Embryonic facial prominence (tissue), 1 donor: ENCODE measurements at regions not wholly inside any gene's neighbourhood (a gene's known extent, or its start where the extent isn't known, plus 50 kb on each side); places are given as distances from the start of the nearest gene placed in this dataset.
"Not testable (repeated sequence)": the region's sequence is repeated elsewhere in the genome, so short reads cannot be mapped to it uniquely, and the experiment has no call there.

Source experiments
- DNase-seq: peaks from one replicate; pipeline ENCODE4 v3.0.0-alpha.2; 2016; ENCODE audit errors: extremely low spot score

DNA sequence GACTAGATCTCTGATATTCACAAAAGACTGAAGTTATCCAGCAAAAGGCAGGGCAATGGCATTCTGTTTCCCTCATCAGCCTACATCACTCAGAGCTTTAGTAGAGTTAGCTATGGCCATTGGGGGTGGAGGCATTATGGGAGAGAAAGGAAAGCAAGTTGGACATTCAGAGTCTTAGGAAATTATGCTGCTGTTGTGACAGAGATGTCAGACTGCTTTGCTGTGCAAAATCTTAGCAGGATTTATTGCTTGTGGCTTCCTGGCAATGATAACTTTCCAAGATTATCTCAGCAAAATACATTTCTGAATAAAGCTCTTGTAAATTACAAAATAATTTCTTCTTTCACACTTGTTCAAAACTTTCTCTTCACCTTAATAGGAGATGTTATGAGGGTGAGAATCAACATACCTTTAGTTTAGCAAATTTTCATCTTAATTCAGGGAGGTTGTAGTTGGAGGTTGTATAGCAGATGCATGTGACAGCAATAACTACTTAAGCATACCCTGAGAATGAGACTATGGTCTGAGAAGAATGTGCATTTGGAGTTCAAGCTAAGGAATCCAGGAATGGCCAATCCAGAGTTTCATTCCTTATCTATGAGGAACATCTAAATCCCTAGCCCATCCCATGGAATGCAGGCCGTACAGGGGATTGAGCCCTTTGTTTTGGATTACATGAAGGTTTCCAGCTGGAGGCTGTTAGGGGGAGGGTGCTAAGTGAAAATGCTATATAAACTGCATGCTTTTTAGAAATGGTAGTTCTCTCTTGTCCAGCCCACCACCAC is 179.8 kb downstream of the HAO1 start:
- DNase-seq, result no peak

DNA sequence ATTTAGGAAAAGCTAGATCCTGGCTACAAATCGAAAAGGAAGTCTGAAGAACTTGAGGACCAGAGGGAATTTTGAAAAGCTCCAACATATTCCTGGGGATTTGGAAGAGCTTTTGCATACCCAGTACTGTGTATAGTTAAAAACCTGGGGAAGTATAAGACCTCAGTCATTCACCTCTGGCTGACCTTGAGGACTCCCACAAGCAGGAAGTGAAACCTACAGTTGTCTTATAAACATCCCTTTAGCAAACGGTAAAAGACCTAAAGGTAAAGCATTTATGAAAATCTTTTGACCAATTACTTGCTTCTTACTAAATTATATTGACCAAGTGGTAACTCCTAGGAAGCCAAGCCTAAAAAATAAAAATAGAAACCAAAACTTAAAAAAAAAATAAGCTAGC is 175.0 kb downstream of the HAO1 start:
- no peak for DNase-seq

DNA sequence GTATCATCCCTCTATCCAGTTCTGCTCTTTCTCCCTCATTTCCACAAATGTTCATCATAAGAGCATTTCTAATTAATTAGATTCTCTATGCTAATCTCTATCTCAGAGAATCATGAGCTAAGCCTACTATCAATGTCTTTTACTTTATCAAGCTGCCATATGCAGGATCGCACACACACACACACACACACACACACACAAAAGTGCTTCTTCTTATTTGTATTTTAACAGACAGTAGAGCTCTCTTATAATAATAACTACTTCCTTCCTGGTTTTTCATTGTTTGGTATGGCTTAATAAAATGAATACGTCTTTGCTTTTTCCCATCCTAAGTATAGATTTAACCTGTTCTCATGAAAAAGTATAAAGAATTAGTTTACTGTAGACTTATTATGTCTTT is 170.2 kb downstream of the HAO1 start:
- no peak for DNase-seq

DNA sequence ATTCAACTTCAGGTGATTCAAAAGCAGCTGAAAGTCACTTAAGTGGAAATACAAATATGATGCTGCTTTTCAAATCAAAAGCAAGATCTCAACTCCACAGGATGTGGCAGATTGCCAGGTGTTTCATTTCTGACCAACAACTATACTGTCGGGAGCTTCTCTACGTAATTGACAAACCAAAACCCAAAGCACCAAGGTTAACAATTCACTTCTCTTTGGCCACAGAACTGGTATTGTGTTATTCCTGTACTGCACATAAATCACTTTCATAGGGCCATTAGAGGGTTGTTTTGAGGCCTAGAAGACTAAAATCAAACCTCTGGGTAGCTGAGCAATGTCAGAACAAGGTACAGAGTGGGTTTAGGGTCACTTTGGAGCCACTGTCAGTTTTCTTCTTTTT is 169.7 kb downstream of the HAO1 start:
- no peak for DNase-seq

DNA sequence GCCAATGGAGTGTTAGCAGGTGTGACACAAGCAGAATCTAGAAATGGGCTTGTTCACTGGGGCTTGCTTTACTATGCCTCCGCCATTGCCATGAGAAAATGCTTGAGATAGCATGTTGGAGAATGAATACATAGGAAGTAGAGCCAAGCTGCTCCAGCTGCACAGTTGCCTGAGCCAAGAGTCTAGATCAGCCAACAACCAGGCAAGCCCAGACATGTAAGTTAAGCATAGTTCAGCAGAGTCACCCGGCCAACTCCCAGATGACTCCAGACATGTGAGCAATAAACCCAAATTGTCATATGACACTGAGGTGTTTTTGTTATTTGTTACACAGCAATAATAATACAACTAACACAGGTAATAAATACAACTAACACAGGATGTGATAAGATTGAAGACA is 167.9 kb downstream of the HAO1 start:
- DNase-seq, result no peak

DNA sequence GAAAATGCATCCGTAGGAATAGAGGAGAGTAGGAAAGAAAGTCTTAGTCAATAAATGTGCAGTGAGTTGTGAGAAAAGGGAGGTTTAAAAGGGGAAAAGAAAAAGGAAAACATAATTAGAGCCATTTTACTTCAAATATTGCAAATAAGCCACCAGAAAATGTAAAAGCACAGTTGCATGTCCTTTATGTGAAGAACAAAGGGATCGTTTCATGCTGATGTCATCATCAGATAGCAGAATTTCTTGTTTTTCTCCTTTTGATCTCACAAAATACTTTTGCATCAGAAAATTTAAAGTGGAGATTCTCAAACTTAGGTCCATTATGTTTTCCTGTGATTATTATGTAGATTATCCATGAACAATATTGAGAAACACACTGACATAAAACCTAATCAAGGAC is 166.7 kb downstream of the HAO1 start:
- no peak for DNase-seq

DNA sequence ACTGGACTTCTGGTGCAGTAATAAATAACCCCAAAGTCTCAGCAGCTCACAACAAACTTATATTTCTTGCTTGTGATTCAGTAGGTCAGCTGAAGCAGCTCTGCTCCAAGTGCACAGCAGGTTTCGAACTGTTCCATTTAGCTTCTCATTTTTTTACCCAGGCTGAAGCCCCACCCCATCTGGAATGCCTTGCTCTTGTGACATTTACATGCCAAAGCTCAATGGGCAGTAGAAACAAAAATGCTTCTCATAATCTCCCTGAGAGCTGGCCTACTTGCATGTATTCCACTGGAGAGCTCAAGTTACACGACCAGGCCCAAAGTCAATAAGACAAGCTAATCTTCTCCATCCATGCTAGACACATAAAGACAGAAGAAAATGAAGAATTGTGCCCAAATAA is 165.2 kb downstream of the HAO1 start:
- no peak for DNase-seq

DNA sequence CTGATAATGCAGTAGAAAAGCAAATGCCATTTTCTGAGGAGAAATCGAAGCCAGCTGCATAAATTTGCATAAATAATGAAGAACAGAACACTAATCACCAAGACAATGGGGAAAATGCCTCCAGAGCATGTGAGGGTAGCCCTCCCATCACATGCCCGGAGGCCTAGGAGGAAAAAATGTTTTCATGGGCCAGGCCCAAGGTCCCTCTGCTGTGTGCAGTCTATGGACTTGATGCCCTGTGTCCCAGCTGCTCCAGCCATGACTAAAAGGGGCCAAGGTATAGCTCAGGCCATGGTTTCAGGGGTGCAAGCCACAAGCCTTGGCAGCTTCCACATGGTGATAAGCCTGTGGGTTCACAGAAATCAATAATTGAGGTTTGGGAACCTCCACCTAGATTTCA is 164.1 kb downstream of the HAO1 start:
- no peak for DNase-seq

DNA sequence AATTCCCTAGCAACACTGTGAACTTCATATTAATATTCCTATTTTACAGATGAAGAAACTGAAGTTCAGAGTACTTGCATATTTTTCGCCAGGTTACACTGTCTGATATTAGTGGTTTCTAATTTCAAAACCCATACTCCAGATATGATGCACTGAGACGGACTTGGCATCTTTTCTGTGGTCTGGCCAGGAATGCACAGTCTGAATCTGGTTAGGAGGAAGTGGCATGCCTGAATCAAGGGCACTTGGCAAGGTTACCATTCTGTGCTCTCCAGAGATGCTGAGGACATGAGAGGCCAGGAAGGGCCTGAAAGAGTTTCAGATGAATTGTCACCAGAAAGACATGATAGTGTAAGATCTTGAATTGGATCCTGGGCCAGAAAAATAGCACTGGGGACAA is 150.1 kb downstream of the HAO1 start:
- DNase-seq, result no peak

DNA sequence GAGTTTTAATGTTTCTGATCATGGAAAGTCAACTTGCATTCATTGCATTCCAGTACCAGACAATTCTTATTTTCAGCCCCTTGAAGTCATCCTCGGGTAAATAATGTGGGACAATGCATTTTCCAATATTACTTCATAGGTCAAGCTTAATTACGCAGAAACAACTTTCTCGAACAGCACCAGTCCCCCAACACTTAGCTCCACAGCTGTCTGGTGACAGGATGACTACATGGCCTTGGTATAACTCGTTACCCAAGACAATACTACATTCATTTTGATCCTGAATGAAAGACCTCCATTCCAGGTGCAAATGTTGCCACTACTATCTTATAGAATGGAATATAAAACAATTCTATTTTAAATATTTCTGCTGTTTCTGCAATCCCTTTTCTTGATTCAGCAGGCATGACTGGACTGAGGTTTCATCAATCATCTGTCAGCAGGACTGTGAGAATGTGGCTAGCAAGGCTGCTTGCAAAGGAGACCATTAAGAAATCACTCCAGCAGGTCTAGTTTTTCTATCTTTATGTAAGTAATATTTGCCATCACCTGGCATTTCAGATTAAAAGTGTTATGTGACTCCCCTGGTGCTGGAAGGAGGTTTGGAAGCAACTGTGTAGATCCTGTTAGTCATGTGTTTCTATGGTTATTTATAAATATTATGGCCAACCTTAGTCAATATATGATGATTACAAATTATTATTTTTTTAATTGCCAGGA is 147.9 kb downstream of the HAO1 start:
- DNase-seq, result no peak

DNA sequence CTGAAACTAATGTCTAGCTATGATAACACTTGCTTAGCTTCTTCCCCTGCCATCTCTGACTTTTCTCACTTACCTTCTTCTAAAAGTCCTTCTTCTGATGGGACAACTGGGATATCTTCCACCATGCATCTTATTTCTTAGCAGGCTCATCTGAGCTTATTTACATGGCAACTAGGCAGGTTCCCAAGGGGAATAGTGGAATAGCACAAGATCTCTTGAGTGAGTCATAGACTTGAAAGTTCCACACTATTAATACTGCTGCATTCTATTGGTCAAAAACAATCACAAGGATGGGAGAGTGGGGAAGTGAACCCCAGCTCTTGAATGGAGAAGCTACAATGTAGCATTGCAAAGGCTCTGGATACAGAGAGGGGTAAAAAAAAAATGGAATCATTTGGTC is 142.1 kb downstream of the HAO1 start:
- DNase-seq, result no peak

DNA sequence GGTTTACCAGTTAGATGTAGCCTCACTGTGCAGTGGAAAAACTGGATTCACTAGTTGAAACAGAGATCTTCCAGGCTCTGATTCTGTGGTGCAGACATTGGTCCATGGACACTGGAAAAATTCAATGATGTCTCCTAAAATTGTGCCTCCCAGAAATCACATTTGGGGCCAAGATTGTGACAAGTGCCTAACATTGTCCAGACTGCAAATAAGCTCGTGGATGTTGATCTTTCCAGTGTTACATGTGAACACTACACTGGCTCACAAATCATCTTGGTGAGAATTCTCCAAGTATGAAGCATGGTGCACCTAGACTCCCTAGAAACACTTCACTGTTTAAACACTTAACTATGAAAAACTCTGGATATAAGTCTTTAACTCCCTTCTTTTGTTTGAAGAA is 140.4 kb downstream of the HAO1 start:
- DNase-seq, result no peak

DNA sequence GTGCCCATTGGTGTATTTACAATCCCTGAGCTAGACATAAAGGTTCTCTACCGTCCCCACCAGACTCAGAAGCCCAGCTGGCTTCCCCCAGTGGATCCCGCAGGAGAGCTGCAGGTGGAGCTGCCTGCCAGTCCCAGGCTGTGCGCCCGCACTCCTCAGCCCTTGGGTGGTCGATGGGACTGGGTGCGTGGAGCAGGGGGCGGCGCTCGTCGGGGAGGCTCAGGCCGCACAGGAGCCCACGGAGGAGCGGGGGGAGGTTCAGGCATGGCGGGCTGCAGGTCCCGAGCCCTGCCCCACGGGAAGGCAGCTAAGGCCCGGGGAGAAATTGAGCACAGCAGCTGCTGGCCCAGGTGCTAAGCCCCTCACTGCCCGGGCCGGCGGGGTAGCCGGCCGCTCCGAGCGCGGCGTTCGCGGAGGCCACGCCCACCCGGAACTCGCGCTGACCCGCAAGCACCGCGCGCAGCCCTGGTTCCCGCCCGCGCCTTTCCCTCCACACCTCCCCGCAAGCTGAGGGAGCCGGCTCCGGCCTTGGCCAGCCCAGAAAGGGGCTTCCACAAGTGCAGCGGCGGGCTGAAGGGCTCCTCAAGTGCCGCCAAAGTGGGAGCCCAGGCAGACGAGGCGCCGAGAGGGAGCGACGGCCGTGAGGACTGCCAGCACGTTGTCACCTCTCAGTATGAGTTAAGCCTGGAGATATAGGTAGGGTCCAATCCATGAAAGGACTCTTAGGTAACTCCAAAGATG is 136.7 kb downstream of the HAO1 start:
- DNase-seq, result not testable (repeated sequence)

DNA sequence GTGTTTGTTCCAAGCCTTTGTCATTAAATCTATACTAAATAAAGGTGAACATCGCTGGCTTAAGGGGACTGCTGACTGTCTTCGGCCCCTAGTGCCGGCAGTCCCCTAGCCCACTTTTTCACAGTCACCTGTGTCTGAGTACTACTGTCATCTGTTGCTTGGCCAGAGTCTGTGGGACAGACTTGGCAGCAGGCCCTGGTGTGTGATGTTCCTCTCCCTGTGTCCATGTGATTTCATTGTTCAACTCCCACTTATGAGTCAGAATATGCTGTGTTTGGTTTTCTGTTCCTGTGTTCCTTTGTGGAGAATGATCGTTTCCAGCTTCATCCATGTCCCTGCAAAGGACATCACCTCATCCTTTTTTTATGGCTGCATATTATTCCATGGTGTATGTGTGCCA is 133.4 kb downstream of the HAO1 start:
- no peak for DNase-seq

DNA sequence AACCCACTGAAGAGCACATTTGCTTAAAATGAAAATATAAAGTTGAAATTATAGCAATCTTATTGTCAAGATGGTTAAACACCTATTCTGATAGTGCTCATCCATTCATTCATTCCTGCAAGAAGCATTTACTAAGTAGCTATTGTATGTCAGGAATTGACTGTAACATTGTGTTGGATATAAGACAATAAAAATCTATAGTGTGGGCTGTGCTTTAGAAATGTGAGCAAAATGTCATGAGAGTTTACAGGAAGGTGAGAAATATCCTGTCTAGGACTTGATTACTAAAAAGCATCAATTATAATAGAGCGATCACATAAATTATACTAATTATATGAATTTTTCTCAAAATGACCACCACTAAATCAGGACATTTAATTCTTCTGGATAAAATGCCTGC is 123.0 kb downstream of the HAO1 start:
- DNase-seq, result no peak

DNA sequence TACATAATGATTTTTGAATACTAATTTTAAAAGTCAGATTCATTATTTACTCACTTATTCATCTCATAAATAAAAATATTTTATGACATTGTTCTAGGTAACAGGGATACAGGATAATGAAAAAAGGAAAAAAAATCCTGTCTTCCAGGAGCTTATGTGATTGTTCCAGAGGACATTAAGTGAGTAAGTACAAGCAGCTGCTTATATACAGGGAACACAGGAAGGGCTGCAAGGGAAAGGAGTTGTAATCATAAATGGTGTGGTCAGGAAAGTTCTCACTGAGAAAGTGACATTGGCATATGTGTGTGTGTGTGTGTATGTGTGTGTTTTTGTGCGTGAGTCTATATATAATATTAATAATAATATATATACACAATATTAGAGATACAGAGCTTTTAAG is 121.8 kb downstream of the HAO1 start:
- DNase-seq, result no peak

DNA sequence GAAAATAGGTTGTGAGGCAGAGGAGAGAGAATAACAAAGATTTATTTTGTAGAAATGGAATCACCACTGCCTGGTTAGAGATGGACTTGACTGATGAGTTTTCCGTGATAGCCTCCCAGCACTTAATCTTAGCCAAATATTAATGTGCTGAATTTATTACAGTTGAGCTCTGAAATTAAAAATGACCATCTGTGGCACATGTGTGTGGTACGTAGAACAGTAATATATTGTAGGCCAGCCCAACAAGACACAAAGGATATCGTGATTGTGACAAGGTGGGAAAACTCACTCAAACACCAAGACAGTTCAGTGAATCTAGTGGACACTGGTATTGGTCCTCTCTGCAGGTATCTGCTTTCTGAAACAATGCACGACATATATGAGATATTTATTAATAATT is 119.4 kb downstream of the HAO1 start:
- DNase-seq, result no peak

DNA sequence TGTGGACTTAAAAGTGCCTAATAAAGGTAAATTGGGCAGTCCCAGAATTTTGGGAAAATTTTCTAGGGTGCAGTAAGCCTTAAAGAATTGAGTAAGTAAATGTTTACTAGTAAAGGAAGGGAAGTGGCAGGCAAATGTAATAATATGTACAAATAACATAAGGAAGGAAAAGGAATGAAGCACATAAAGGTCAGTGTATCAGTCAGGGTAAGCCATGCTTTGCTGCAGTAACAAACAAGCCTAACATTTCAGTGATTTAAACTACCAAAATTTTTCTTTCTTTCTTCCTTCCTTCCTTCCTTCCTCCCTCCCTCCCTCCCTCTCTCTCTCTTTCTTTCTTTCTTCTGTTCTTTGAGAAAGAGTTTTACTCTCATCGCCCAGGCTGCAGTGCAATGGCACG is 117.5 kb downstream of the HAO1 start:
- DNase-seq, result no peak

DNA sequence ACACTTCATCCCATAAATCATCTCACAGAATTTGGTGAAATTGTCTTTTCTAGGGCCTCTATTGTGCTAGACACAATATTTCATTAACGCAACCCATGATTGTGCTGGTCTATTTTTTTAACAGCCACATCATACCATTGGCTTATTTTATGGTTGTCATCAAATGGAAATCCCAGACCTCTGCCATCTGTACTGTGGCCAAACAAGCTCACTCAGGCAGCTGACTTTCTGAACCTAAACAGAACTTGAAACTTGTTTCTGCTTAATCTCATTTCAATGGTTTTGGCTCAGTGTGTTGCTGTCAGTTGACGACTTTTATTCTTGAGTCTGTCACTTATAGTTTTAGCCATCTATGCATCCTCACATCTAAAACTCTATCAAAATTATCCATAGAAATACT is 111.8 kb downstream of the HAO1 start:
- DNase-seq, result no peak

DNA sequence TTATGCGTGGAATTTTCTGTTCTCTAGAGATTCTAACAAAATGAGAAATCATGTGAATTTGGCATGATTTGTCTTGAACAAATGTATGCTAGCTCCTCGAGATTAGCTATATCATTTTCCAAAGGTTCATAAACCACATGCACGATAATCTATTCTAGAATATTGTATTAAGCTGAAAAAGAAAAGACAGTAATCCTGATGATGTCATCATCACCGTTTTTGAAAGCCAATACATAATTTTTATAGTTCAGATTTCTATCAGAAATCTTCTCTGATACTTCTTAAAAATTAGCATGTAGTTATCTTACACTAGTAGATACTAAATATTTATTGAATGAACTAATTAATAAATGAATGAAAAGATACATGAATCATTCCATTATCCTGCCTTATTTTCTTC is 111.2 kb downstream of the HAO1 start:
- no peak for DNase-seq

DNA sequence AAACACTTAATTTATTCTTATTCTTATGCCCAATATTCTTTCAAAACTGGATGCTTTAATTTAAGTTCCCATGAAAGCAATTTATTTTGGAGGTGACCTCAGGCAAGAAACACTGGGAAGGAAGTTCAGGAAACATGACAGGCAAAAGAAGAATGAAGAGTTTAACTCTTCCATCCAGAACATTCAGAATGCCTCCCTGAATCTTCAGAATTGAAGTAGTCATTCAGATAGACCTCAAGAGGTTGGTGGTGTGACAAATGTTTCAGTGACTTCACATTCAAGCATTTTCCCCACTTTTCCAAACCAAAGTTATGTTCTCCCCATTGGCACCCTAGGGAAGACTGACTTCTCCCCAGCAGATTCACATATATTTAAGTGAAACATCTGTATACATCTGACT is 110.5 kb downstream of the HAO1 start:
- no peak for DNase-seq
